ENCODE measurements at regions not wholly inside any gene's neighbourhood (a gene's known extent, or its start where the extent isn't known, plus 50 kb on each side); places are given as distances from the start of the nearest gene placed in this dataset.

DNA sequence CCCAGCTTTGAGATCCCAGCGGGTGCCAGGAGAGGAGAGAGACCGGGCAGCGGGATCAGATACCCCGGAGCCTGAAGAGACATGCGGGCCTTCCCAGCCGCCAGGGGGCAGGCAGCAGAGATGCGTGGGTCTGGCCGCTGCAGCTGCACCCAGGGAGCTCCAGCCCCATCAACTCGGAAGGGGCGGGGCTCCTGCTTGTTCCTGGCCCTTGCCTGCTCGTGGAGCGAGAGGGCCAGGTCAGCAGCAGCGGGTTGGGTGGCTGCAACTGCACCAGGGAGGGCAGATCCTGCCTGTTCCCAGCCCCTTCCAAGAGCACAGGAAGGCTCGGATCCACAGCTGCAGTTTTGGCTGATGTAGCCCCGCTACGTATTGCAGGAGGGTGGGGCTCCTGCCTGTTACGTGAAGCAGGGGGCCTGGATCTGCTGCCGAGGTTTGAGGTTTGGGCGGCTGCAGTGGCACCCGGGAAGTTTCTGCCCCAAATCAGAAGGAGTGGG is 532.8 kb downstream of the RFPL4B start:
- TF ChIP-seq CTCF (IDR thresholded peaks at IDR 0.05; ENCODE audit: low read length) (no peak), EZH2 (optimal IDR thresholded peaks at IDR 0.05; ENCODE audit: low read depth, low read length) (no peak)

All from MM.1S (cell line).